Left ventricle myocardium inferior (tissue), 1 donor: ENCODE measurements at regions not wholly inside any gene's neighbourhood (a gene's known extent, or its start where the extent isn't known, plus 50 kb on each side); places are given as distances from the start of the nearest gene placed in this dataset.
"Not testable (repeated sequence)": the region's sequence is repeated elsewhere in the genome, so short reads cannot be mapped to it uniquely, and the experiment has no call there.

Experiments
- DNase-seq: peaks from one replicate; pipeline ENCODE4 v3.0.0-alpha.2; 2020
- H3K27ac ChIP-seq: fragments of 200-600 bp; replicated peaks from 2 replicates; pipeline ENCODE4 v1.8.0; 2021
- H3K27me3 ChIP-seq: fragments of 200-600 bp; 2 replicates; pipeline ENCODE4 v1.8.0; 2021; ENCODE audit warnings: low read depth
- H3K36me3 ChIP-seq: fragments of 200-600 bp; 2 replicates; pipeline ENCODE4 v1.8.0; 2021
- H3K4me1 ChIP-seq: fragments of 200-600 bp; 2 replicates; pipeline ENCODE4 v1.8.0; 2021
- H3K4me3 ChIP-seq: fragments of 200-600 bp; 2 replicates; pipeline ENCODE4 v1.8.0; 2021; ENCODE audit warnings: mild to moderate bottlenecking, moderate library complexity
- H3K9me3 ChIP-seq: fragments of 200-600 bp; replicated peaks from 2 replicates; pipeline ENCODE4 v1.8.0; 2021
- intact Hi-C: fragments of 100-400 bp; cut with micrococcal nuclease; formaldehyde crosslinking; loops from one replicate; pipeline ENCODE4 v1.11.0; 2022
- TF ChIP-seq, protein P1 (sequence below): fragments of 200-600 bp; IDR thresholded peaks from 2 replicates; pipeline ENCODE4 v1.8.0; 2021; ENCODE audit warnings: antibody characterized with exemption, mild to moderate bottlenecking, borderline replicate concordance
- donor health status: DM: no; HTN: yes; CAD: no; lungs with severe emphysema.

DNA sequence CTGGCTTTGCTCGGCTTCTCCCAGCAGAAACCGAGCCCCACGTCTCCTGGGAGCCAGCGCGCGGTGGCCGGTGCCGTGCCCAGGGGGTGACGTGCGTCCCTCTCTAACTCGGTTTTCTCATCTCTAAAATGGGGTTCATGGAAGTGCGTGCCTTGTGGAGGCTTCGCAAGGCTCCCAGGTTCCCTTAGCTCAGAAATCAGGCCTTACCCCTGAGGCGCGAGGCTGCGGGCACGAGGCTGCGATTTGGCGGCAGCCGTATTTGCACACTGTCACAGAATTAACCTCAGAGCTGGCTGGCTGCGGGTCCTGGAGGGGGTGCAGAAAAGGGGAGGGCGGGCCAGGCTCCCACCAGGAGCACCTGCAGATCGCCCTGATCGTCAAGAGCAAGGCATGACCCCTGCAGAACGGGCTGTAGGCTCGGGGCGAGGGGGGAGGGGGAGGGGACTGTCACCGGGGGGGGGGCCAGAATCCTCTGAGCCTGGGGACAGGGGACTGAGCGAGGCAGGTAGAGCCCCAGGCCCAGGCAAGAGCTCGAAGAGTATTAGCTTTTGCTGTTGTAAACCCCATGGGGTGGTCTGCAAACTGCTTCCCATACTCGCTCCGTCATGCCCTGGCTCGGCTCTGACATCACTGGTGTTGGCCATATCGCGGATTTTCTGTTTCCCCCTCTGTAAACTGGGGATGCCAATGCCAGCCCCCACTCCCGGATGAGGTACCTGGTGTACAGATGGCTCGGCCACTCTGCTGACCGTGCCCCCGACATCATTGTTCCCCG, 62.2 kb downstream of the CCNE1 start:
- Histone ChIP-seq H3K27me3 (peaks cover 63% of the 10 kb centered on the region), H3K4me3 (peak overlapping the region; percentile 69), H3K9me3 (no peaks in the 10 kb centered on the region), H3K4me1 (peaks cover 40% of the 10 kb centered on the region), H3K27ac (no peak overlapping the region), H3K36me3 (no peaks in the 10 kb centered on the region)
- no peak for DNase-seq
- TF ChIP-seq, protein P1, sequence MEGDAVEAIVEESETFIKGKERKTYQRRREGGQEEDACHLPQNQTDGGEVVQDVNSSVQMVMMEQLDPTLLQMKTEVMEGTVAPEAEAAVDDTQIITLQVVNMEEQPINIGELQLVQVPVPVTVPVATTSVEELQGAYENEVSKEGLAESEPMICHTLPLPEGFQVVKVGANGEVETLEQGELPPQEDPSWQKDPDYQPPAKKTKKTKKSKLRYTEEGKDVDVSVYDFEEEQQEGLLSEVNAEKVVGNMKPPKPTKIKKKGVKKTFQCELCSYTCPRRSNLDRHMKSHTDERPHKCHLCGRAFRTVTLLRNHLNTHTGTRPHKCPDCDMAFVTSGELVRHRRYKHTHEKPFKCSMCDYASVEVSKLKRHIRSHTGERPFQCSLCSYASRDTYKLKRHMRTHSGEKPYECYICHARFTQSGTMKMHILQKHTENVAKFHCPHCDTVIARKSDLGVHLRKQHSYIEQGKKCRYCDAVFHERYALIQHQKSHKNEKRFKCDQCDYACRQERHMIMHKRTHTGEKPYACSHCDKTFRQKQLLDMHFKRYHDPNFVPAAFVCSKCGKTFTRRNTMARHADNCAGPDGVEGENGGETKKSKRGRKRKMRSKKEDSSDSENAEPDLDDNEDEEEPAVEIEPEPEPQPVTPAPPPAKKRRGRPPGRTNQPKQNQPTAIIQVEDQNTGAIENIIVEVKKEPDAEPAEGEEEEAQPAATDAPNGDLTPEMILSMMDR, result peak; percentile 42
- intact Hi-C loops, result loop anchor here (5.0 to 10.0 kb wide), 2 partner anchors 102 to 139 kb away; no protein-coding TSS in a partner anchor

DNA sequence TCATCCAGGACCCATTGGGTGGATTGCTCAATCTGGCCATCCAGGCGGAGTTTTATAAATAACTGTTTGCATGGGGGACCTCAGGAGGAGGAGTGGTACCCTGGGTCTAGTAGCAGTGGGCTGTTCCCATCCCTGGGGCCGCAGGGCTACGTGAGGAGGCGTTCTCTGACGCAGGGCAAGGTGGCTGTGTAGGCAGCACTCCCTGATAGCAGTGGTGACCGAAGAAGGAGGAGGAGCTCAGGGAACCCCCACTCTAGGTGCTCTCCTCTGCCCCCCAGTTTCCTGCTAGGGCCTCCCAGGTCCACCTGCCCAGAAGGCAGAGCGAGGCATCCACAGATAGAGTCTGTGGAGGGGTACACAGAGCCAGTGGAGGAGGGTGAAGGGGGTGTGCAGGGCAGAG, 64.1 kb downstream of the CCNE1 start:
- DNase-seq, result no peak
- TF ChIP-seq, protein P1, result no peak
- Histone ChIP-seq H3K4me3 (no peak overlapping the region), H3K9me3 (no peaks in the 10 kb centered on the region), H3K4me1 (peaks cover 40% of the 10 kb centered on the region), H3K27me3 (peaks cover 74% of the 10 kb centered on the region), H3K27ac (no peak overlapping the region), H3K36me3 (no peaks in the 10 kb centered on the region)
- intact Hi-C loops, result loop anchor here (10.0 kb wide), 1 partner anchor 141 kb away; no protein-coding TSS in a partner anchor

DNA sequence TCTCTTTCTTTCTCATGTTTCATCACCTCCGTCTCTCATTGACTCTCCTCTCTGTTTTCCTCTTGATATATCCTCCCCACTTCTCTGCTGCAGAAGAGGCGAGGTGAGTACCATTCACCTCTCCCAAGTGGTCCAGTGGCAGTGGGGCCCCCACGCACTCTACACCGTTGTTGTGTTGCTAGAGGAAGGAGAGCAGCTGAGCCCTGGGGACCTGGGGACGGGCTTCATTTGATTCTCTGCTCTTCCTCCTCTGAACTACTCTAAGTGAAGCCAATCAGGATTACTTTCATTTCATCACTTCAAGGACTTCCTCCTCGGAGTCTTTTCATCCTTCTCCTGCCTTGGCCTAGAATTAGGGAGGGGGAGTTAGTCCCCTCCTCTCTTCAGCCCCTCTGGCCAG, 64.6 kb downstream of the CCNE1 start:
- intact Hi-C loops, result loop anchor here (10.0 kb wide), 1 partner anchor 142 kb away; no protein-coding TSS in a partner anchor
- Histone ChIP-seq H3K4me1 (peaks cover 40% of the 10 kb centered on the region), H3K9me3 (no peaks in the 10 kb centered on the region), H3K27me3 (peaks cover 74% of the 10 kb centered on the region), H3K27ac (no peak overlapping the region), H3K36me3 (no peaks in the 10 kb centered on the region), H3K4me3 (no peak overlapping the region)
- no peak for DNase-seq
- TF ChIP-seq, protein P1, result no peak

DNA sequence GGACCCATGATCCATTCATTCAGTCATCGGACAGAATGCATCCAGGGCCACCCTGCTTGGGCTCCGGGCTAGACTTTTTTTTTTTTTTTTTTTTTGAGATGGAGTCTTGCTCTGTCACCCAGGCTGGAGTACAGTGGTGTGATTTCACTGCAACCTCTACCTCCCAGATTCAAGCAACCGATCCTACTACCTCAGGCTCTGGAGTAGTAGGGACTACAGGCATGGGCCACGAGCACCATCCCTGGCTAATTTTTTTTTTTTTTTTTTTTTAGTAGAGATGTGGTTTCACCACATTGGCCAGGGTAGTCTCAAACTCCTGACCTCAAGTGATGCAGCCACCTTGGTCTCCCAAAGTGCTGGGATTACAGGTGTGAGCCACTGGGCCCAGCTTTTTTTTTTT, 65.1 kb downstream of the CCNE1 start:
- DNase-seq, H3K4me3 ChIP-seq: not testable (repeated sequence)
- intact Hi-C loops, result loop anchor here (10.0 kb wide), 1 partner anchor 142 kb away; no protein-coding TSS in a partner anchor

DNA sequence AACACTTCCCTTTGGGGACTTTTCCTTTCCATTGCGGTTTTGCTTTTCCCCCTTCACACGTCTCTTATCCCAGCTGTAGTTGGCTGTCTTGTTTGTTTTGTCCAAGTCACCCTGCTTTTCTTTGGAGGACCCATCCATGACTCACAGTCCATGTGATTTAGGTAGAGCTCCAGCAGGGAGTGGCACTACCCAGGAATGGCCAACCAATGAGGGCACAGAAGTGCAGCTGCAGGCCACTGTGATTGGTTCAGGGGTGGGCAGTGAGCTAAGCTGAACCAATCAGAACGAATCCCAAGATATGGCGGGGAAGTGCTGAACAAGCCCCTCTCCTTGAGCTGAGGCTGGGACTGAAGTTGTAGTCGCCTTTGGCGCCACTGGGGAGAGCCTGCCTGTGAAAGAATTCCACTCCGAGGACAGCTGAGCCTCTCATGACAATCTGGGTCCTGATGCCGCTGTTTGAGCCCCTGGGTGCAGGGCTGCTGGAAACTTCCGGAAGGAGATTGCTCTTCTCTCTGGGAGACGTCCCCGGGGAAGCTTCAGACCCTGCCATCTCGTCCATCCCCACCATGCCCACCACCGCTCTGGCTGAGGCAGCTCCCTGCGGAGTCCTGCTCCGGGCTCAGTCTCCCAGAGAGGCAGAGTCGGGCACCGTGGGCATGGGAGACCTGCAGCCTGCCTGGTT, 62.9 kb upstream of the URI1 start:
- TF ChIP-seq, protein P1, result no peak
- no peak for DNase-seq
- Histone ChIP-seq H3K27ac (no peak overlapping the region), H3K4me3 (no peak overlapping the region), H3K27me3 (peaks cover 69% of the 10 kb centered on the region), H3K9me3 (no peaks in the 10 kb centered on the region), H3K4me1 (peaks cover 19% of the 10 kb centered on the region), H3K36me3 (no peaks in the 10 kb centered on the region)
- intact Hi-C loops, result loop anchor here (10.0 kb wide), 1 partner anchor 144 kb away; no protein-coding TSS in a partner anchor

More for the DNA sequence above, 65.1 kb downstream of the CCNE1 start:
- not testable (repeated sequence) for H3K9me3 ChIP-seq, H3K36me3 ChIP-seq, H3K27ac ChIP-seq
- Histone ChIP-seq H3K27me3 (peaks cover 74% of the 10 kb centered on the region), H3K4me1 (peaks cover 39% of the 10 kb centered on the region)

DNA sequence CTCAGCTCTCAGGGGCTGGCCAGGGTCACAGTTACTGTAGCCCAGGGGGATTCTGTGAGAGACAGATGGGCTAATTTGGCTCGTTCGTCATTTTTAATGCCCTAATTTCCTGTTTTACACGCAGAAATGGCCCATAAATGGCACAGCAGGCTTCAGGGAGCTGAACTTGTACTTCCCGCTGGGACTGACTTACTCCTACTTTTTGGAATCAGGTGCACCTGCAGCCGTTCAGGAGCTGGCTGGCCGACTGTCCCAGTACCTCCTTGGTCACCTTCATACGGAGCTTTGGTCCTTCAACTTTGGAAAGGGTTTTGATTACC, 62.4 kb upstream of the URI1 start:
- TF ChIP-seq, protein P1, result no peak
- intact Hi-C loops, result loop anchor here (10.0 kb wide), 1 partner anchor 145 kb away; no protein-coding TSS in a partner anchor
- Histone ChIP-seq H3K4me1 (peaks cover 14% of the 10 kb centered on the region), H3K36me3 (no peaks in the 10 kb centered on the region), H3K27me3 (peaks cover 68% of the 10 kb centered on the region), H3K4me3 (no peak overlapping the region), H3K27ac (no peak overlapping the region), H3K9me3 (no peaks in the 10 kb centered on the region)
- DNase-seq, result no peak
